Ascending aorta (tissue), 2 donors: ENCODE measurements at regions not wholly inside any gene's neighbourhood (a gene's known extent, or its start where the extent isn't known, plus 50 kb on each side); places are given as distances from the start of the nearest gene placed in this dataset.

Experiments used
- DNase-seq, 2 donors: peaks; one replicate each; pipeline ENCODE4 v3.0.0-alpha.2; 2019; ENCODE audit warnings: low spot score in 2 of 2
- H3K27ac ChIP-seq, 2 donors: fragments of 200-600 bp; sonication (generic); one replicate each; pipeline ENCODE4 v1.5.1; 2016 to 2017; ENCODE audit warnings: mild to moderate bottlenecking in 1 of 2
- H3K27me3 ChIP-seq: fragments of 200-600 bp; sonication (generic); one replicate; pipeline ENCODE4 v1.5.1; 2017
- H3K36me3 ChIP-seq, 2 donors: fragments of 200-600 bp; sonication (generic); one replicate each; pipeline ENCODE4 v1.5.1; 2016
- H3K4me1 ChIP-seq, 2 donors: fragments of 200-600 bp; sonication (generic); one replicate each; pipeline ENCODE4 v1.5.1; 2016 to 2017; ENCODE audit warnings: mild to moderate bottlenecking in 1 of 2
- H3K4me3 ChIP-seq, 2 donors: fragments of 200-600 bp; sonication (generic); one replicate each; pipeline ENCODE4 v1.5.1; 2016 to 2017; ENCODE audit warnings: mild to moderate bottlenecking in 1 of 2
- H3K9me3 ChIP-seq, 2 donors: fragments of 200-600 bp; sonication (generic); one replicate each; pipeline ENCODE4 v1.5.1; 2016
- intact Hi-C: fragments of 100-400 bp; cut with DNase I; formaldehyde crosslinking; loops from one replicate; pipeline ENCODE4 v1.15.1; 2023
- TF ChIP-seq, protein P1 (sequence below), 3 experiments: fragments of 200-600 bp in 2 of 3; fragments of 450-650 bp in 1 of 3; sonication (generic) in 2 of 3; IDR thresholded peaks; one replicate each; pipeline ENCODE4 v1.5.1; 2016 to 2019; ENCODE audit warnings: antibody characterized with exemption in 3 of 3, mild to moderate bottlenecking in 1 of 3, moderate library complexity in 1 of 3

DNA sequence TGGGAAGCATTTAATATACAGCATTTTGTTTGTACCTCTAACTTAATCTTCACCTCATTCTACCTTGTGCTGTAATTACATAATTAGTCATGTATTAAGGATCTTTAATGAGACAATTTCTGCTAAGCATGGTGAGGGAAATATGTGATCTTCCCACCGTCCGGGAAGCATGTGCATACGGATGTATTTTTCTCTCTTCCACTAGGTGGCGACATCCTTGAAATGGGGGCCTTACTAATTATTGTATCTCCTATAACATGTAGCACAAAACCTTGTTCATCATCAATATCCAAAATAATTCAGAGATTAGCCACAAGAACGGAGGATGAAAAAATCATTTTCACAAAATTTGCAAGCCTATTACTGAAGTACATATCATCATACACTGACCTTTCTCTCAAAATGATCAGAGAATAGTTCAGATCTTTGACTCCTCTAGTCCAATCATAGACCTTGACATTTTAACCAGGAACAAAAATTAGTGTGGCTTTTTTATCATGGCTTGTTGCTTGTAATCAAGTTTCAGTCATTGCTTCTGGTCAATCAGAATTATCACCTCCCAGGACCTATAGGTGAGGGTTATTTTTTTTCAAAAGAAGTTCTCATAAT, 148.9 kb upstream of the GBE1 start:
- Histone ChIP-seq H3K27me3 (no peaks in the 10 kb centered on the region), H3K36me3 (no peaks in the 10 kb centered on the region), H3K9me3 (no peaks in the 10 kb centered on the region), H3K27ac (no peak overlapping the region), H3K4me3 (no peak overlapping the region), H3K4me1 (no peaks in the 10 kb centered on the region)
- TF ChIP-seq, protein P1, sequence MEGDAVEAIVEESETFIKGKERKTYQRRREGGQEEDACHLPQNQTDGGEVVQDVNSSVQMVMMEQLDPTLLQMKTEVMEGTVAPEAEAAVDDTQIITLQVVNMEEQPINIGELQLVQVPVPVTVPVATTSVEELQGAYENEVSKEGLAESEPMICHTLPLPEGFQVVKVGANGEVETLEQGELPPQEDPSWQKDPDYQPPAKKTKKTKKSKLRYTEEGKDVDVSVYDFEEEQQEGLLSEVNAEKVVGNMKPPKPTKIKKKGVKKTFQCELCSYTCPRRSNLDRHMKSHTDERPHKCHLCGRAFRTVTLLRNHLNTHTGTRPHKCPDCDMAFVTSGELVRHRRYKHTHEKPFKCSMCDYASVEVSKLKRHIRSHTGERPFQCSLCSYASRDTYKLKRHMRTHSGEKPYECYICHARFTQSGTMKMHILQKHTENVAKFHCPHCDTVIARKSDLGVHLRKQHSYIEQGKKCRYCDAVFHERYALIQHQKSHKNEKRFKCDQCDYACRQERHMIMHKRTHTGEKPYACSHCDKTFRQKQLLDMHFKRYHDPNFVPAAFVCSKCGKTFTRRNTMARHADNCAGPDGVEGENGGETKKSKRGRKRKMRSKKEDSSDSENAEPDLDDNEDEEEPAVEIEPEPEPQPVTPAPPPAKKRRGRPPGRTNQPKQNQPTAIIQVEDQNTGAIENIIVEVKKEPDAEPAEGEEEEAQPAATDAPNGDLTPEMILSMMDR (IDR thresholded peaks at IDR 0.05), result peak in 2 of 3 experiments; percentile 45 to 57
- no peak for DNase-seq
- intact Hi-C loops, result no loop called here

DNA sequence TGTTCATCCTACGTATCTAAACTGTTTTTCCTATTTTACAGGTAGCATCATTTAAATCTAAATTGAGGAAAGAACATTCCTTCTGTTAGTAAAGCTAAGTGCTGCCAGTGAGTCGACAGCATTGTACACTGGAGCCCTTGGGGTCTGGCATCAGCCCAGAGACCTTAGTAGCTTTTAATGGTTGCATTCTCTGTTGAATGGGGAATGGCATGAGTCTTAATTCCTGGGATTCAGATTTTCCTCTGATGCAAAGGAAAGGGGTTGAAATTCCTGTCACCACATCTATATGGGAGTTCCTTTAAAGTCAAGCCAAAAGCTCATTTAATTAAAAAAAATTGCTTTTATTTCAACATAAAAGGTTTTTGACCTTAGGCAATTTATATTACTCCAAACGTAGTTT, 148.4 kb upstream of the GBE1 start:
- no peak for DNase-seq
- Histone ChIP-seq H3K9me3 (no peaks in the 10 kb centered on the region), H3K4me1 (no peaks in the 10 kb centered on the region), H3K36me3 (no peaks in the 10 kb centered on the region), H3K27ac (no peak overlapping the region), H3K4me3 (no peak overlapping the region), H3K27me3 (no peaks in the 10 kb centered on the region)
- TF ChIP-seq, protein P1 (IDR thresholded peaks at IDR 0.05), result no peak
- intact Hi-C loops, result no loop called here

DNA sequence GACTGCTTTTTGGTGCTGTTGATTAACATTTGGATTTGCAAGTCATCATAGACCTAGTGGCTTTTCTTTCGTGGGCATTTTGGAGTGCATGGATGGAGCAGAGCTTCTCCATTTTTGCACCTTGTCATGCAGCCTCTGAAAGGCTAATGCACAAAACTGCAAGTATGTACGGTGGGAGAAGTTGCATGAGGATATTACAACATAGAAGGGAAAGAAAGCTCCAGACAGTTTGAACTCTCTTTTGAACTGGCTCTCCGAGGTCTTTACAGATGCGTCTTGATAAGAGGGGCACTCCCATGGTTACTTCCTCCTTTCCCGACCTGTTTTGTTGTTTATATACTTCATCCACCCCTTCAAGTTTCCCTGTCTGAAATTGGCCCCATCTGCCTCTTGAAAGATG, 147.1 kb upstream of the GBE1 start:
- Histone ChIP-seq H3K36me3 (no peaks in the 10 kb centered on the region), H3K4me1 (no peaks in the 10 kb centered on the region), H3K4me3 (no peak overlapping the region), H3K27me3 (no peaks in the 10 kb centered on the region), H3K27ac (no peak overlapping the region), H3K9me3 (no peaks in the 10 kb centered on the region)
- TF ChIP-seq, protein P1 (IDR thresholded peaks at IDR 0.05), result no peak
- DNase-seq, result no peak
- intact Hi-C loops, result no loop called here

DNA sequence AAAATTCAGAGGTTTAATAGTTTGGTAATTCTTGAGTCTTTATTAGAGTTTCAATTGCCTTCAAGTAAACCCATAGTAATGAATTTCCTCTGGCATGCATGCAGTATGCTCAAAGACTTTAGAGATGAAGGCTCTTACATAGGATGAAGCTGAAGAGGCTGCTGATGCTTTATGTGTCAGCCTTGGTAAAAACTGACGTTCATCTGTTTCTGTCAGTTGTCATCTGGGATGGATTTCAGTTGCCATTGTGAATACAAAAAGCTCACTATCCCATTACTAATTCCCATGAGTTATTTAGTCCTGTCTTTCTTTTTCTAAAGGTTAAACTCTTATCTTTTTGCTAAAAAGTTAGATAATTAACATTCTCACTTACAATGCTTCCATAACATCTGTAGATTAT, 136.9 kb upstream of the GBE1 start:
- Histone ChIP-seq H3K36me3 (no peaks in the 10 kb centered on the region), H3K27me3 (no peaks in the 10 kb centered on the region), H3K4me3 (no peak overlapping the region), H3K27ac (no peak overlapping the region), H3K9me3 (no peaks in the 10 kb centered on the region), H3K4me1 (no peaks in the 10 kb centered on the region)
- intact Hi-C loops, result no loop called here
- DNase-seq, result no peak
- TF ChIP-seq, protein P1 (IDR thresholded peaks at IDR 0.05), result no peak

DNA sequence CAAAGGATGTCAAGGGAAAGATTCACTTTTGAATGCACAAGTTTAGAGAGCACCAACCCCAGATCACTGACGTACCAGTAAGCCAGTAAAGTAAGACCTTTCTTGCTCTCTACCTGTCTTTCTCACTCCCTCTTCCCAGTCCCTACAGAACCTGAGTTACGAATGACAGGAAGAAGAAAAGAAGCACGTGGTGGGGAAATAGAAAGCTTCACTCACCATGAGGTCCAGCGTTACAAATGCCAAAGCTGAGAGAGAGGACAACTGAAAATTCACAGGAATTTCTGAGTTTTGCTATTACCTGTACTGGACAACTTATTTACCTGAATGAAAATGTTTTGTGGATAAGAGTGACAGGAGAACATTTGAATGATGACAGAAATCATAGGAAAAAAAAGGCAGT, 133.2 kb upstream of the GBE1 start:
- Histone ChIP-seq H3K27ac (no peak overlapping the region), H3K4me3 (no peak overlapping the region), H3K27me3 (no peaks in the 10 kb centered on the region), H3K4me1 (no peaks in the 10 kb centered on the region), H3K9me3 (no peaks in the 10 kb centered on the region), H3K36me3 (no peaks in the 10 kb centered on the region)
- DNase-seq, result no peak
- TF ChIP-seq, protein P1 (IDR thresholded peaks at IDR 0.05), result no peak
- intact Hi-C loops, result no loop called here
